Aorta (tissue), 5 donors: ENCODE measurements at regions not wholly inside any gene's neighbourhood (a gene's known extent, or its start where the extent isn't known, plus 50 kb on each side); places are given as distances from the start of the nearest gene placed in this dataset.

Experiments used
- ATAC-seq: fragments of 200-7000 bp; cut with Tn5 transposase; one replicate; pipeline ENCODE4 v1.9.1; 2022; ENCODE audit warnings: moderate library complexity; ENCODE audit not compliant: low FRiP score
- DNase-seq, 2 donors: peaks; one replicate each; pipeline ENCODE4 v3.0.0-alpha.2; 2020
- H3K27ac ChIP-seq, 2 donors: one replicate each; pipeline ENCODE4 v1.5.1; 2013; ENCODE audit warnings: low read length in 2 of 2, mild to moderate bottlenecking in 2 of 2, moderate library complexity in 2 of 2, control low read depth in 1 of 2, inconsistent platforms in 1 of 2, low read depth in 1 of 2
- H3K27me3 ChIP-seq, 2 donors: one replicate each; pipeline ENCODE4 v1.6.1; 2013; ENCODE audit warnings: control low read depth in 1 of 2, low read length in 1 of 2, mild to moderate bottlenecking in 1 of 2, moderate library complexity in 1 of 2; ENCODE audit not compliant: insufficient read depth in 2 of 2, control insufficient read depth in 1 of 2
- H3K36me3 ChIP-seq, 2 donors: one replicate each; pipeline ENCODE4 v1.6.1; 2013; ENCODE audit warnings: control low read depth in 1 of 2, low read length in 1 of 2, mild to moderate bottlenecking in 1 of 2; ENCODE audit not compliant: insufficient read depth in 2 of 2, control insufficient read depth in 1 of 2
- H3K4me1 ChIP-seq, 2 donors: one replicate each; pipeline ENCODE4 v1.6.1; 2013; ENCODE audit warnings: low read length in 2 of 2, control low read depth in 1 of 2, mild to moderate bottlenecking in 1 of 2, moderate library complexity in 1 of 2; ENCODE audit not compliant: insufficient read depth in 2 of 2, control insufficient read depth in 1 of 2
- H3K4me3 ChIP-seq, 2 donors: one replicate each; pipeline ENCODE4 v1.5.1; 2013; ENCODE audit warnings: low read length in 2 of 2, control low read depth in 1 of 2, mild to moderate bottlenecking in 1 of 2
- H3K9me3 ChIP-seq: one replicate; pipeline ENCODE4 v1.6.1; 2013; ENCODE audit warnings: mild to moderate bottlenecking, low read length; ENCODE audit not compliant: control insufficient read depth
- WGBS, 2 donors: extraction: QIAGEN DNeasy Blood & Tissue Kit; methylation state at CpG; one replicate each; pipeline ENCODE4 v1.1.7; 2013; 5-methylcytosine and 5-hydroxymethylcytosine counted together
- intact Hi-C, 2 donors: fragments of 100-400 bp; cut with DNase I; formaldehyde crosslinking; loops; one replicate each; pipeline versions ENCODE4 v1.14.2 to v1.15.0; 2022
- donor health status: healthy with polysubstance abuse.
- donor health status: Bipolar disorder and iron deficiency.
- donor health status: DM: no; HTN: no; CAD: no.
- donor health status: DM: no; HTN: no; CAD: no.
- donor health status: DM: yes; HTN: yes; CAD: no.

DNA sequence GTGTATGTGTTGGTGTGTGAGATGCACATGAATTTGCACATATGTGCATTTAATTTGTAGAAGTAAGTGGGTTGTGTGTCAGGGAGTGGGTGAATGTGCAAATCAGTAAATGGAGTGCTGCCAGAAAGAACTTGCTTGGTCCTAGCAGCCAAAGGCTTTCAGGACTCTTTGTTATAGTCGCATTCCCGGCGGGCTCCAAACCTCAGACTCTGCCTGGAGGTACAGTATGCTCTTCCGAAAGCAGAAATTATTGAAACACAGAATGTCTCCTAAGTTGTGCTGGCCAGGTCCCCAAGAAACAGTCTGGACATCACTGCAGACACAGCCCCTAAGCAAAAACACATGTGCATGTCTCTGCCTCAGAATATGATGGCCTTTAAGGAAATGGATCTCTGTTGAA, 232.4 kb downstream of the INSIG2 start:
- ATAC-seq (no peak), DNase-seq (no peak)
- Histone ChIP-seq H3K36me3 (no peaks in the 10 kb centered on the region), H3K9me3 (peaks cover 1% of the 10 kb centered on the region), H3K4me3 (no peak overlapping the region), H3K4me1 (no peaks in the 10 kb centered on the region), H3K27me3 (peaks cover 0 to 5% of the 10 kb centered on the region in 2 donors), H3K27ac (no peak overlapping the region)
- intact Hi-C loops, result no loop called here
- WGBS, 2 donors, result 35 to 37% methylated on average over 4 of the region's 4 CpGs

DNA sequence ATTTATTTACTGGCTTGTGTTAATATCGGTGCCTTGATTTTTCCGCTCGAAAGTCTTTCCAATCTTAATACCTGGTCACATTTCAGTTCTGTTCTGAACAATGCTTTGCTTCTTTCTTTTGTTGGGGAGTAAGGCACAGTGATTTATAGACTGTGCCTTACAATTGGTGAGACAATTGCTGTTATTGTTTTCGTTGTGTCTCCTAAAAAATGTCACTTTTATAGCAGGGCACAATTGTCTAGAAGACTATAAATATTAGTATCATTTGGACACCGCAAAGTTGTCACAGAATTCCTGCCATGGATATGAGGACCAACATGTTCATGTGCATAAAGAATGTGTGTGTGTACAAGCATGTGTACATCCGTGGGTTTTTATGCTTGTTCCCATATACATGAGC, 231.9 kb downstream of the INSIG2 start:
- H3K36me3 ChIP-seq, result no peaks in the 10 kb centered on the region
- ATAC-seq (no peak), DNase-seq (no peak)
- peaks cover 2% of the 10 kb centered on the region for H3K9me3 ChIP-seq
- peaks cover 0 to 5% of the 10 kb centered on the region in 2 donors for H3K27me3 ChIP-seq
- 66 to 69% methylated on average over 6 of the region's 6 CpGs for WGBS, 2 donors
- no peaks in the 10 kb centered on the region for H3K4me1 ChIP-seq
- no peak overlapping the region for H3K27ac ChIP-seq
- H3K4me3 ChIP-seq, result no peak overlapping the region
- intact Hi-C loops, result no loop called here

DNA sequence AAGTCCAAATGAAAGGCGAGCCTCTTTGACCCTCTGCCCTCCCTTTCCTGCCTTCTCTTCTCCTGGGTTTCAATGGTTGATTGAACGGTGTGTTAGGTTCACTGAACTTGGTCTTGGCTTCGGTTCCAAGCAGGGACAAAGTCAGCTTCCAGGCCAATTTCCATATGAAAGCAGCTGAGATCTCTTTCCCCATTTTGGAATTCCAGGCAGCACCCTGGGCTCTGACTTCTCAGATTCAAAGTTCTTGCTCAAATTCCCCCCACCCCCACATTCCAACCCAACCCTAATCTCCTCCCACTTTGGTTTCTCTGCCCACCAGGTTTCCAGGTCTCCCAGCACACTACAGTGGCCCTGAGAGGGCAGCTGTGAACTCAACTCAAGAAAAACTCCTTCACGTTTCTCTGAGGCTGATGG, 231.0 kb downstream of the INSIG2 start:
- Histone ChIP-seq H3K27ac (no peak overlapping the region), H3K4me3 (no peak overlapping the region), H3K9me3 (peaks cover 3% of the 10 kb centered on the region), H3K27me3 (peaks cover 0 to 5% of the 10 kb centered on the region in 2 donors), H3K36me3 (no peaks in the 10 kb centered on the region), H3K4me1 (no peaks in the 10 kb centered on the region)
- DNase-seq, result no peak
- intact Hi-C loops, result no loop called here
- WGBS, 2 donors, result 6% methylated on average over 4 of the region's 4 CpGs
- no peak for ATAC-seq

DNA sequence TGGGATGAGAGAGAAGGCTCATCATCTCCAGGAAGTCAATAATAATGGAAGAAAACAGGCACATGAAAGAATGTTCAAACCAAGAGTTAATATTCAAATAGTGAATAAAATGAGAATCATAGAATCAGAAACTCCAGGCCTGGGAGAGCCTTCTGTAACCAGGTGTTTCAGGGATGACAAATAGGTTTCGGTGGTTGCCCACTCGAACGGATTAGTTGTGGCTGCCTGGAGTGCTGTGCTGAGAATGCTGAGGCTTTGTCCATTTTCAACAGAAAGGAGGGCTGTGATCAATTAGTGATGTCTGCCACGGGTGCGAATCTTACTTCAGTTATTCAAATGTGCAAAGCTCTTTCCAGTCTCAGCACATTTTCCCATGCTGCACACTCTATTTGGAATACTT, 227.3 kb downstream of the INSIG2 start:
- ATAC-seq, result no peak
- H3K36me3 ChIP-seq, result no peaks in the 10 kb centered on the region
- no peaks in the 10 kb centered on the region for H3K27me3 ChIP-seq
- WGBS, 2 donors, result 84 to 86% methylated on average over 5 of the region's 5 CpGs
- intact Hi-C loops, result no loop called here
- H3K4me3 ChIP-seq, result no peak overlapping the region
- H3K27ac ChIP-seq, result no peak overlapping the region
- DNase-seq, result no peak
- no peaks in the 10 kb centered on the region for H3K4me1 ChIP-seq
- peaks cover 2% of the 10 kb centered on the region for H3K9me3 ChIP-seq

DNA sequence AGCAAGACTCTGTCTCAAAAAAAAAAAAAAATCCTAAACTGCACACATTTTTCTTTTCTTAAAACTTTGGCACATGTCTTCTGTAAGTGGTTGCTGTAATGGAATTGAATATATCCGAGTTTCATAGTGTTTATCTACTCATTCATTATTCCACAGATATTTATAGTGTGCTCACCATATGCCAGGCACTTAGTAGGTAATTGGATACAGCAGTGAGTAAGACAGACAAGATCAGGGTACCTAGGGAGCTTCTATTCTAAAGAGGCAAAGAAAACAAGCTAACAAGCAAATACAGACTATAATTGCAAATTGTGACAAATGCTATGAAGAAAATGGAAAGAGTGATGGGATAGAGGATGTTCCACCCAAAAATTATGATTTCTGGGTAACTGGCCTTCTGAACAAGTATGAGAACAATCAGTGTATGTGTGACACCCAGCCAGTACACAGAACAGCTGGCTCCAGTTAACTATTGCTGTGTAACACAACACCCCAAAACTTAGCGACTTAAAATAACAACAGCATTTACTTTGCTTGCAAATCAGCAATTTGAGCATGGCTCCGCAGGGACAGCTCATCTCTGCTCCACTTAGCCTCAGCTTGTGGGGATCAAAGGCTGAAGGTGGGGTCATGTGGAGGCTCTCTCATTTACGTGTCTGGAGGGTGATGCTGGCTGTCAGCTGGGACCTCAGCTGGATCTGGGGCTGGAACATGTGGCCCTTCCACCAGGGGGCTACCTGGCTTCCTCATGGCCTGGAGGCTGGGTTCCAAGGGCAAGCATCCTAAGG, 224.9 kb downstream of the INSIG2 start:
- H3K4me1 ChIP-seq, result no peaks in the 10 kb centered on the region
- no peak overlapping the region for H3K4me3 ChIP-seq
- no peak overlapping the region for H3K27ac ChIP-seq
- H3K36me3 ChIP-seq, result no peaks in the 10 kb centered on the region
- no peaks in the 10 kb centered on the region for H3K27me3 ChIP-seq
- intact Hi-C loops, result no loop called here
- H3K9me3 ChIP-seq, result peaks cover 2% of the 10 kb centered on the region
- 6 to 13% methylated on average over 4 of the region's 4 CpGs for WGBS, 2 donors
- ATAC-seq (no peak), DNase-seq (no peak)

DNA sequence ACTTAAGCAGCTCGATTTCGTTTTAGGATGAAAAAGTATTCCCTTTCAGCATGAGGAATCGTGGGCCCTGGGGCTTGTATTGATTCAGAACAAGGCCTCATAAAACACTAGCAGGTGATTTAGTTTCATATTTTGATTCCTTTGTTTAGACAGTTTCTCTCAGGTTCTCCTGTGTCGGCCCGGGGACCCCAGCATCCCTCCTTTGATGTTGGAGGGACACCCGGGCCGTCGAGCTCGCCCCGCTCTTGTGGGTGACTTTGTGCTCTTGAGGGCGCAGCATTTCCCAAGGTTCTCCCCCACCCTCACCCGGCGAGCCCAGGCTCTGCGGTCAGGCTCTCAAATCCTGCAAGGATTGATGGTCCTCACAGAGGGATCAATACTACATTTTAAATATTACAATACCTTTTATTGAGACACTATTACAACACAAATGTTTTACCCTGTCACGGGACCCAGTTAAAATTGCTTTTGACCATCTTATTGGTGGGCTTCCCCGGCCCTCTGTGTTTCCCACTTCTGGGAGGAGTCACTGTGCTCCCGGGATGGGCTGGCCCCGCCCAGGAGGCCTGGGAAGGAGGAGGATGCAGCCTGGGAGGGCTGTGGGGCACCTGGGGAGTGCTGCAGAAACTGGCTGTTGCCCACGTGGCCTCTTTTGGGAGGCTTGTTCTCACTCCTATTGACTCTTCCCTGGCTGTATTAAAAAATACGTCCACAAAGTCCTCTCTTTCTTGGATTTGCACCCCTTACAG, 222.6 kb downstream of the INSIG2 start:
- ATAC-seq, result no peak
- H3K27ac ChIP-seq, result no peak overlapping the region

DNA sequence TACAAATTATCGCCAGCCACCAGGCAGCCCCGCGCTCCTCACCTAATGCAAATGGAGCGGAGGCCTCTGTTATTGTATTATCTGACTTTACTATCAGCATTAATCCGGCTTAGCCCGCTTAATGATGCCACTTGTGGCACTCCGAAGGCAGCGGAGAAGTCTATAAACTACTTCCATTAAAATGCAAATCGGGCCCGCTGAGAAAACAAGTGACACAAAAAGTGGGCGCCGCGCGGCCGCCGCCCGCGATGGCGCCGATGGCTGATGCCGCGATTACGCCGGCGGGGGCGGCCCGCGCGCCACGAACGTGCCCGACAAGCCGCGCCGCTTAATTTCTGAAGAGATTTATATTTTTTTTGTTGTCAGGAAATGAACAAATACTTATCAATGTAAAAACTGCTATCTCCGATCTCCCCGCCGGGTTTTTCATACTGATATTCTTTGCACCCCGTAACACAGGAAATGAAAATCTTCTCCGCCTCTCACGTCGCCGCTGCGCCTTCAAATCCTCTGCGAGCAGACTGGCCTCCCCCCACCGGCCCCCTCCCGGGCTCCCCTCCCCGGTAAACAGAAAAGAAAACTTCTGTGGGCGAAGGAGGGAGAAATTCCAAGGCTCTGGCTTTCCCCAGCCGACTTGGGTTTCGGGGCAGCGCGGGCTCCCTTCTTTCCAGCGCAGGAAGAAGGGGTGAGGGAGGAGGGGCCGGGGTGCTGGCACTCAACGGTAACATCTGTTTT, 221.8 kb downstream of the INSIG2 start:
- peak; percentile 55 for ATAC-seq
- intact Hi-C loops, result no loop called here
- peak overlapping the region; percentile 69 to 70 for H3K4me3 ChIP-seq
- no peaks in the 10 kb centered on the region for H3K27me3 ChIP-seq
- H3K4me1 ChIP-seq, result no peaks in the 10 kb centered on the region
- 2% methylated on average over 56 of the region's 56 CpGs for WGBS, 2 donors
- DNase-seq, result no peak
- H3K27ac ChIP-seq, result no peak overlapping the region
- H3K9me3 ChIP-seq, result peaks cover under 1% of the 10 kb centered on the region
- H3K36me3 ChIP-seq, result no peaks in the 10 kb centered on the region

More for the DNA sequence above, 222.6 kb downstream of the INSIG2 start:
- intact Hi-C loops, result no loop called here
- Histone ChIP-seq H3K4me1 (no peaks in the 10 kb centered on the region), H3K27me3 (no peaks in the 10 kb centered on the region), H3K4me3 (peak overlapping the region; percentile 69 to 70), H3K36me3 (no peaks in the 10 kb centered on the region), H3K9me3 (peaks cover 2% of the 10 kb centered on the region)
- 35 to 38% methylated on average over 20 of the region's 20 CpGs for WGBS, 2 donors
- no peak for DNase-seq

DNA sequence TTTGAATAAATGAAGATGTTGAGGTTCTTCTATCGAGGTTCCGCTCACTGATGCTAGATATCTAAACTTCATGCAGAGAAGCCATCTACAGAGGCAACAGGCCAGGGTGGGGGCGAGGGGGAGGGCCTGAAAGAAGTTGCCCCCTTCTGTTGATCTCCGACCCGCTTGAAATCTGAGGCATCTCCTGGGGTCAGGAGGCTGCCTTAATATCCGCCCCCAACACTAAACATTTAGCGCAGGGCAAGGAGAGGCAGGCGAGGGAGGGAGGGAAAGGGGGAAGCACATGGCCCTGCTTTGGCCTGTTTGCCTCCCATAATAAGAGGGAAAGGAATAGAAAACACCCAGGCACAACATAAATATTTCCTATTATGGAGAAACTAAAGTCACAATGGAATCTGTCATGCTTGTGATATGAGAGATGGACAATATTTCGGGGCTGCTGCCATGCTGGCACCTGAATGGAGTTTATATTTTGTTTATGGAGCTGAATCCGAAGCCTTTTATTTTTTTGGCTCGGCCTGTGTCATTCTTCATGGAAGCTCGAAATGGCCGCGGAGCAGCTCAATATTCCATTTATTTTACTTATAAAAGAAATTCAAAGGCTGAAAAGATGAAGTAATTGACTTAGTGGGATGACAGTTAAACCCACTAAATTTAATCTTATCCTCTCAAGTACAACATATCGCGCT, 221.1 kb downstream of the INSIG2 start:
- H3K36me3 ChIP-seq, result no peaks in the 10 kb centered on the region
- WGBS, 2 donors, result 59 to 60% methylated on average over 16 of the region's 16 CpGs
- intact Hi-C loops, result no loop called here
- no peak for ATAC-seq
- DNase-seq, result no peak
- no peaks in the 10 kb centered on the region for H3K4me1 ChIP-seq
- H3K27ac ChIP-seq, result no peak overlapping the region
- no peaks in the 10 kb centered on the region for H3K9me3 ChIP-seq
- H3K4me3 ChIP-seq, result peak overlapping the region; percentile 69 to 70
- H3K27me3 ChIP-seq, result no peaks in the 10 kb centered on the region
